Psoas muscle (tissue), 7 donors: ENCODE measurements at regions not wholly inside any gene's neighbourhood (a gene's known extent, or its start where the extent isn't known, plus 50 kb on each side); places are given as distances from the start of the nearest gene placed in this dataset.

Experiments used
- ATAC-seq, 4 donors: fragments of 200-7000 bp; cut with Tn5 transposase; one replicate each; pipeline ENCODE4 v1.9.1; 2020; ENCODE audit warnings: moderate library complexity in 3 of 4, mild to moderate bottlenecking in 2 of 4
- DNase-seq, 2 donors: peaks; one replicate each; pipeline ENCODE4 v3.0.0-alpha.2; 2020
- H3K27ac ChIP-seq: fragments of 200-600 bp; one replicate; pipeline ENCODE4 v1.8.0; 2022
- H3K27me3 ChIP-seq, 3 donors: fragments of 200-600 bp in 1 of 3; one replicate each; pipeline versions ENCODE4 v1.6.1 to v1.8.0; 2013 to 2022; ENCODE audit warnings: low read length in 2 of 3, mild to moderate bottlenecking in 2 of 3, moderate library complexity in 1 of 3; ENCODE audit not compliant: insufficient read depth in 3 of 3
- H3K36me3 ChIP-seq, 2 donors: fragments of 200-600 bp in 1 of 2; one replicate each; pipeline versions ENCODE4 v1.6.1 to v1.8.0; 2013 to 2022; ENCODE audit warnings: low read depth in 1 of 2, mild to moderate bottlenecking in 1 of 2, moderate library complexity in 1 of 2; ENCODE audit not compliant: insufficient read depth in 1 of 2
- H3K4me1 ChIP-seq: fragments of 200-600 bp; one replicate; pipeline ENCODE4 v1.8.0; 2022
- H3K4me3 ChIP-seq: fragments of 200-600 bp; one replicate; pipeline ENCODE4 v1.8.0; 2022; ENCODE audit warnings: mild to moderate bottlenecking
- H3K9me3 ChIP-seq: fragments of 200-600 bp; one replicate; pipeline ENCODE4 v1.8.0; 2022
- CTCF ChIP-seq: fragments of 200-600 bp; IDR thresholded peaks from one replicate; pipeline ENCODE4 v1.8.0; 2022; ENCODE audit warnings: antibody characterized with exemption
- WGBS, 3 donors: extraction: QIAGEN DNeasy Blood & Tissue Kit; methylation state at CpG; one replicate each; pipeline versions ENCODE4 v1.1.6 to v1.1.7; 2013; 5-methylcytosine and 5-hydroxymethylcytosine counted together
- intact Hi-C, 2 donors: fragments of 100-400 bp; cut with DNase I; formaldehyde crosslinking; loops; one replicate each; pipeline versions ENCODE4 v1.11.0 to v1.14.2; 2022
- donor health status: healthy with polysubstance abuse.
- donor health status: DM: no; HTN: no; CAD: no; lungs with moderate emphysema.
- donor health status: Bipolar disorder and iron deficiency.
- donor health status: healthy.
- donor health status: DM: yes; HTN: yes; CAD: no.
- donor health status: DM: no; HTN: no; CAD: no.
- donor health status: DM: yes; HTN: yes; CAD: no.

GRCh38 chr14:34322940-34323418 lies 139.1 kb downstream of the SPTSSA start:
- ATAC-seq (peak; percentile 58 to 91 (median 74)), DNase-seq (peak; percentile 52 to 75)
- Histone ChIP-seq H3K4me1 (no peaks in the 10 kb centered on the region), H3K27me3 (peaks cover 0 to 2% (median 0%) of the 10 kb centered on the region in 3 donors), H3K27ac (no peak overlapping the region), H3K36me3 (no peaks in the 10 kb centered on the region), H3K9me3 (no peaks in the 10 kb centered on the region), H3K4me3 (no peak overlapping the region)
- 43 to 50% (median 43%) methylated on average over 8 of the region's 8 CpGs for WGBS, 3 donors
- TF ChIP-seq CTCF: peak; percentile 69
- intact Hi-C loops: loop anchor here in 1 of 2 donors (5.0 kb wide), 1 partner anchor 486 kb away; no protein-coding TSS in a partner anchor

GRCh38 chr14:34319140-34319539 lies 142.9 kb downstream of the SPTSSA start:
- 73 to 76% (median 75%) methylated on average over 4 of the region's 4 CpGs for WGBS, 3 donors
- H3K27ac ChIP-seq: no peak overlapping the region
- DNase-seq (no peak), ATAC-seq (no peak)
- no peak for TF ChIP-seq CTCF
- no peaks in the 10 kb centered on the region for H3K4me1 ChIP-seq
- no peak overlapping the region for H3K4me3 ChIP-seq
- intact Hi-C loops: no loop called here
- H3K27me3 ChIP-seq: peaks cover 0 to 2% (median 0%) of the 10 kb centered on the region in 3 donors
- H3K36me3 ChIP-seq: no peaks in the 10 kb centered on the region
- no peaks in the 10 kb centered on the region for H3K9me3 ChIP-seq

- DNase-seq (no peak), ATAC-seq (no peak)
- Histone ChIP-seq H3K27ac (no peak overlapping the region), H3K9me3 (no peaks in the 10 kb centered on the region), H3K36me3 (no peaks in the 10 kb centered on the region), H3K4me1 (no peaks in the 10 kb centered on the region), H3K27me3 (peaks cover 0 to 2% (median 0%) of the 10 kb centered on the region in 3 donors), H3K4me3 (no peak overlapping the region)
- intact Hi-C loops: no loop called here
- 67 to 80% (median 78%) methylated on average over 2 of the region's 2 CpGs for WGBS, 3 donors
- no peak for TF ChIP-seq CTCF
These were observed 144.0 kb downstream of the SPTSSA start for GRCh38 chr14:34318014-34318413.

- TF ChIP-seq CTCF: no peak
- intact Hi-C loops: no loop called here
- no peaks in the 10 kb centered on the region for H3K9me3 ChIP-seq
- ATAC-seq (no peak), DNase-seq (no peak)
- no peak overlapping the region for H3K4me3 ChIP-seq
- no peaks in the 10 kb centered on the region for H3K36me3 ChIP-seq
- 80 to 91% (median 89%) methylated on average over 1 of the region's 1 CpG for WGBS, 3 donors
- no peaks in the 10 kb centered on the region for H3K27me3 ChIP-seq
- no peaks in the 10 kb centered on the region for H3K4me1 ChIP-seq
- no peak overlapping the region for H3K27ac ChIP-seq
These were observed 151.3 kb downstream of the SPTSSA start for GRCh38 chr14:34310724-34311123.

GRCh38 chr14:34303811-34304210 lies 158.2 kb downstream of the SPTSSA start:
- H3K27me3 ChIP-seq: no peaks in the 10 kb centered on the region
- 95 to 99% (median 95%) methylated on average over 2 of the region's 2 CpGs for WGBS, 3 donors
- no peaks in the 10 kb centered on the region for H3K4me1 ChIP-seq
- TF ChIP-seq CTCF: no peak
- DNase-seq: no peak
- no peaks in the 10 kb centered on the region for H3K9me3 ChIP-seq
- no peak overlapping the region for H3K27ac ChIP-seq
- no peaks in the 10 kb centered on the region for H3K36me3 ChIP-seq
- intact Hi-C loops: loop anchor here in 1 of 2 donors (5.0 kb wide), 1 partner anchor 462 kb away; no protein-coding TSS in a partner anchor
- H3K4me3 ChIP-seq: no peak overlapping the region
- ATAC-seq: no peak
